Vagina (tissue), 2 donors: ENCODE measurements at regions not wholly inside any gene's neighbourhood (a gene's known extent, or its start where the extent isn't known, plus 50 kb on each side); places are given as distances from the start of the nearest gene placed in this dataset.

Experiments used
- DNase-seq, 2 donors: peaks; one replicate each; pipeline ENCODE4 v3.0.0-alpha.2; 2017; ENCODE audit errors: extremely low spot score in 2 of 2
- H3K27ac ChIP-seq: fragments of 200-600 bp; sonication (generic); one replicate; pipeline ENCODE4 v1.5.1; 2019
- H3K27me3 ChIP-seq: fragments of 200-600 bp; sonication (generic); one replicate; pipeline ENCODE4 v1.5.1; 2019
- H3K36me3 ChIP-seq, 2 donors: fragments of 200-600 bp; sonication (generic); one replicate each; pipeline ENCODE4 v1.5.1; 2017 to 2019
- H3K4me1 ChIP-seq: fragments of 200-600 bp; sonication (generic); one replicate; pipeline ENCODE4 v1.5.1; 2019
- H3K4me3 ChIP-seq, 2 donors: fragments of 200-600 bp; sonication (generic); 1 replicate in 1 of 2; 2 replicates in 1 of 2; pipeline ENCODE4 v1.5.1; 2016 to 2019
- H3K9me3 ChIP-seq: fragments of 200-600 bp; sonication (generic); one replicate; pipeline ENCODE4 v1.5.1; 2019
- POLR2A ChIP-seq, 2 donors: fragments of 450-650 bp; IDR thresholded peaks; one replicate each; pipeline ENCODE4 v1.6.1; 2017; ENCODE audit warnings: antibody characterized with exemption in 2 of 2, mild to moderate bottlenecking in 2 of 2, moderate library complexity in 2 of 2
- POLR2AphosphoS5 ChIP-seq, 2 donors: sonication (generic); formaldehyde crosslinking; IDR thresholded peaks; one replicate each; pipeline ENCODE4 v1.9.0; 2017; ENCODE audit warnings: antibody characterized with exemption in 2 of 2, mild to moderate bottlenecking in 2 of 2, low read depth in 1 of 2; ENCODE audit not compliant: insufficient read depth in 1 of 2
- intact Hi-C: fragments of 100-400 bp; cut with DNase I; formaldehyde crosslinking; loops from one replicate; pipeline ENCODE4 v1.15.1; 2023
- TF ChIP-seq, protein P1 (sequence below), 3 experiments: fragments of 450-650 bp in 2 of 3; fragments of 200-600 bp in 1 of 3; sonication (generic) in 1 of 3; IDR thresholded peaks; one replicate each; pipeline ENCODE4 v1.5.1; 2017 to 2019; ENCODE audit warnings: antibody characterized with exemption in 3 of 3, mild to moderate bottlenecking in 2 of 3, moderate library complexity in 2 of 3

DNA sequence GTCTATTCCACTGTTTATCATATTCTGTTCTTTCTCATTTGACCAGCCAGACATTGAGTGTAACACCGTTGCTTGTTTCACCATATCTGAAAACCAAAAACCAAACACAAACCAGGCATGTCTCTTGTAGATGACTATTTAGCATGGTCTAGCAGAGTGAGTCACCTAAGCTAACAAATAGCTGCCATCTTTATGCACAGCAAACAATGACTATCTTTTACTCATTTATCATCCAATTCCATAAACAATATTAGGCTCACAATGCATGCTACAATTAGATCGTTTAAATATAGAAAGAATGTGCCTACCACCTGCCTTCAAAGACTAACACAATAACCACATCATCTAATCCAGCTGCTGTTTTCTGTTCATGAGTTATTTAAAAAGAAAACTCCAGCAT, 495.4 kb downstream of the PCDH19 start:
- H3K36me3 ChIP-seq, result no peaks in the 10 kb centered on the region
- H3K4me3 ChIP-seq, result no peak overlapping the region
- H3K27me3 ChIP-seq, result no peaks in the 10 kb centered on the region
- H3K4me1 ChIP-seq, result no peaks in the 10 kb centered on the region
- H3K9me3 ChIP-seq, result no peaks in the 10 kb centered on the region
- TF ChIP-seq, protein P1, sequence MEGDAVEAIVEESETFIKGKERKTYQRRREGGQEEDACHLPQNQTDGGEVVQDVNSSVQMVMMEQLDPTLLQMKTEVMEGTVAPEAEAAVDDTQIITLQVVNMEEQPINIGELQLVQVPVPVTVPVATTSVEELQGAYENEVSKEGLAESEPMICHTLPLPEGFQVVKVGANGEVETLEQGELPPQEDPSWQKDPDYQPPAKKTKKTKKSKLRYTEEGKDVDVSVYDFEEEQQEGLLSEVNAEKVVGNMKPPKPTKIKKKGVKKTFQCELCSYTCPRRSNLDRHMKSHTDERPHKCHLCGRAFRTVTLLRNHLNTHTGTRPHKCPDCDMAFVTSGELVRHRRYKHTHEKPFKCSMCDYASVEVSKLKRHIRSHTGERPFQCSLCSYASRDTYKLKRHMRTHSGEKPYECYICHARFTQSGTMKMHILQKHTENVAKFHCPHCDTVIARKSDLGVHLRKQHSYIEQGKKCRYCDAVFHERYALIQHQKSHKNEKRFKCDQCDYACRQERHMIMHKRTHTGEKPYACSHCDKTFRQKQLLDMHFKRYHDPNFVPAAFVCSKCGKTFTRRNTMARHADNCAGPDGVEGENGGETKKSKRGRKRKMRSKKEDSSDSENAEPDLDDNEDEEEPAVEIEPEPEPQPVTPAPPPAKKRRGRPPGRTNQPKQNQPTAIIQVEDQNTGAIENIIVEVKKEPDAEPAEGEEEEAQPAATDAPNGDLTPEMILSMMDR (IDR thresholded peaks at IDR 0.05), result no peak
- TF ChIP-seq POLR2AphosphoS5 (IDR thresholded peaks at IDR 0.05; ENCODE audit: insufficient read depth in 1 of 2, low read depth in 1 of 2) (no peak), POLR2A (IDR thresholded peaks at IDR 0.05) (no peak)
- no peak for DNase-seq
- no peak overlapping the region for H3K27ac ChIP-seq
- intact Hi-C loops, result no loop called here

DNA sequence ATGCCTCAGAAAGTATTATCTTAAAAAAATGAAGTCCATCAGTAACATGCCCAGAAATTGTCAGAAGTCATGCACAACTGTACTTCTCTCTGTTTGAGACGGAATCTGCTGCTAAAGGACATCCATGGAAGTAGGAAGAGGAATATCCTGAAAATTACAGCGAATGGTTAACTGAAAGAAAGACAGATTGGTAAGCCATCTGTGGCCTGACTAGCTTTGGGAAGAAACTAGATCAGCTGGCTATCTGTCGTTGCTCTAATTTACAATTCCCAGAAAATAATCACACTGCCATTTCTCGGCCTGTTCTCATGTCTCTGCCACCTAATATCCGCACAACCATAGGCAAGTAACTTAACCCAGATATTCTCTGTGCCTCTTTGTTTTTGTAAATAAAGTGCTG, 496.5 kb downstream of the PCDH19 start:
- intact Hi-C loops, result no loop called here
- TF ChIP-seq POLR2A (IDR thresholded peaks at IDR 0.05) (no peak), POLR2AphosphoS5 (IDR thresholded peaks at IDR 0.05; ENCODE audit: insufficient read depth in 1 of 2, low read depth in 1 of 2) (no peak)
- TF ChIP-seq, protein P1 (IDR thresholded peaks at IDR 0.05), result no peak
- Histone ChIP-seq H3K4me3 (no peak overlapping the region), H3K27ac (no peak overlapping the region), H3K27me3 (no peaks in the 10 kb centered on the region), H3K36me3 (no peaks in the 10 kb centered on the region), H3K4me1 (no peaks in the 10 kb centered on the region), H3K9me3 (no peaks in the 10 kb centered on the region)
- DNase-seq, result no peak

DNA sequence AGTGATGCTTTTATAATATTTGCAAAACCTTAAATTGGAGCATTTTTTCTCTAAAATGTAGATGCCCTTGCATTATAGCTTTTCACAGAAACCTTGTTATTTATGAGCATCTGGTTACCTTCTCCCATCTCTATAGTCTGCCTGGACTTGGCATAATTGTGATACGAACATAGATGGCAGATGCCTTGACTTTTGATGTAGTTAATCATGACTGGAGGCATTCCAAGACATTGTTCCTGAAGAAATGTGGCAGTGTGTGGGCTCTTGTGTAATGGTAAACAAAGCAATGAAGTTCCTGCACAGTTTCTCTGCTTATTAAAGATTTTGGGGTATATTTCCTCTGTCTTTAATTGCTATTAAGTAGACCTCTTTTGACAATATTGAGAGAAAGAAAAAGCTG, 500.1 kb downstream of the PCDH19 start:
- H3K9me3 ChIP-seq, result no peaks in the 10 kb centered on the region
- no peaks in the 10 kb centered on the region for H3K27me3 ChIP-seq
- DNase-seq, result no peak
- H3K4me3 ChIP-seq, result no peak overlapping the region
- TF ChIP-seq, protein P1 (IDR thresholded peaks at IDR 0.05), result no peak
- TF ChIP-seq POLR2A (IDR thresholded peaks at IDR 0.05), result no peak
- no peak for TF ChIP-seq POLR2AphosphoS5 (IDR thresholded peaks at IDR 0.05; ENCODE audit: insufficient read depth in 1 of 2, low read depth in 1 of 2)
- H3K36me3 ChIP-seq, result no peaks in the 10 kb centered on the region
- H3K4me1 ChIP-seq, result no peaks in the 10 kb centered on the region
- intact Hi-C loops, result no loop called here
- no peak overlapping the region for H3K27ac ChIP-seq

DNA sequence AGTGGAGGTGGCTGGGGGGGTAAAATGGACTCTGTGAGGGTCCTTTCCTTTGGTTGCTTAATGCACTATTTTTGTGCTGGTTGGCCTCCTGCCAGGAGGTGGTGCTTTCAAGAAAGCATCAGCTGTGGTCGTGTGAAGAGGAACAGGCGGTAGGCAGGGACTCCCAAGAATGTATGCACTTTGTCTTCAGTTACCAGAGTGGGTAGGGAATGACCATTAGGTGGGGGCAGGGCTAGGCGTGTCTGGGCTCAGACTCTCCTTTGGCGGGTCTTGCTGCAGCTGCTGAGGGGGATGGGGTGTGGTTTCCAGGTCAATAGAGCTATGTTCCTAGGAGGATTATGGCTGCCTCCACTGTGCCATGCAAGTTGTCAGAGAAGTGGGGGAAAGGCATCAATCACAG, 509.0 kb downstream of the PCDH19 start:
- no peaks in the 10 kb centered on the region for H3K9me3 ChIP-seq
- intact Hi-C loops, result no loop called here
- DNase-seq, result no peak

DNA sequence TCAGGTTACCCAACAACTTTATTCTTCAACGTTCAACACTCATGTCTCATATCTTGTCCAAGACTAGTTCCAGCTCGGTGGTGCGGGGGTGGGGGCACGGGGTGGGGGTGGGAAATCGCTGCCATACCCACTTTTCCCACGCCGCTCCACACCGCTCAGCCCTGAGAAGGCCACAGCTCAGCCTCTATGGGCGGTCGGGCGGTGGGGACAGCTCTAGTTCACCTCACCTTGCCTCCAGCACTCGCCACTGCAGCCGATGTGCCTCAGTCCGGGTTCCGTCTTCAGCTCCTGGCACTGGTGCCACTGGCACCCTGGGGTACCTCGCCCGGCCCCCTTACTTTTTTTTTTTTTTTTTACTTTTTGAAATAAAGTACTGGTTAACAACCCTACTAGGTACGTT, 522.2 kb downstream of the PCDH19 start:
- Histone ChIP-seq H3K9me3 (no peaks in the 10 kb centered on the region), H3K4me3 (no peak overlapping the region), H3K36me3 (no peaks in the 10 kb centered on the region), H3K27ac (no peak overlapping the region), H3K27me3 (no peaks in the 10 kb centered on the region), H3K4me1 (no peaks in the 10 kb centered on the region)
- no peak for DNase-seq
- intact Hi-C loops, result no loop called here
- TF ChIP-seq, protein P1 (IDR thresholded peaks at IDR 0.05), result no peak
- TF ChIP-seq POLR2A (IDR thresholded peaks at IDR 0.05), result no peak
- no peak for TF ChIP-seq POLR2AphosphoS5 (IDR thresholded peaks at IDR 0.05; ENCODE audit: insufficient read depth in 1 of 2, low read depth in 1 of 2)

More for the DNA sequence above, 509.0 kb downstream of the PCDH19 start:
- TF ChIP-seq, protein P1 (IDR thresholded peaks at IDR 0.05), result no peak
- no peak for TF ChIP-seq POLR2AphosphoS5 (IDR thresholded peaks at IDR 0.05; ENCODE audit: insufficient read depth in 1 of 2, low read depth in 1 of 2)
- TF ChIP-seq POLR2A (IDR thresholded peaks at IDR 0.05), result no peak
- Histone ChIP-seq H3K27ac (no peak overlapping the region), H3K4me3 (no peak overlapping the region), H3K4me1 (no peaks in the 10 kb centered on the region), H3K36me3 (no peaks in the 10 kb centered on the region), H3K27me3 (no peaks in the 10 kb centered on the region)
